Osteocyte (in vitro differentiated cells): ENCODE measurements at regions not wholly inside any gene's neighbourhood (a gene's known extent, or its start where the extent isn't known, plus 50 kb on each side); places are given as distances from the start of the nearest gene placed in this dataset.

Experiments
- DNase-seq: peaks from one replicate; pipeline ENCODE4 v3.0.0; 2021; ENCODE audit warnings: mixed read lengths; ENCODE audit not compliant: unreplicated experiment; ENCODE audit errors: extremely low spot score
- H3K27ac Mint-ChIP-seq: one replicate; pipeline ENCODE4 v1.8.0; 2021; ENCODE audit warnings: mild to moderate bottlenecking, mixed read lengths; ENCODE audit not compliant: unreplicated experiment
- H3K27me3 Mint-ChIP-seq: one replicate; pipeline ENCODE4 v1.8.0; 2021; ENCODE audit warnings: mixed read lengths; ENCODE audit not compliant: unreplicated experiment
- H3K36me3 Mint-ChIP-seq: one replicate; pipeline ENCODE4 v1.8.0; 2021; ENCODE audit warnings: mixed read lengths; ENCODE audit not compliant: unreplicated experiment
- H3K4me1 Mint-ChIP-seq: one replicate; pipeline ENCODE4 v1.8.0; 2021; ENCODE audit warnings: mixed read lengths; ENCODE audit not compliant: unreplicated experiment
- H3K4me3 Mint-ChIP-seq: one replicate; pipeline ENCODE4 v1.8.0; 2021; ENCODE audit warnings: mild to moderate bottlenecking, moderate library complexity, mixed read lengths; ENCODE audit not compliant: unreplicated experiment
- H3K9me3 Mint-ChIP-seq: one replicate; pipeline ENCODE4 v1.8.0; 2021; ENCODE audit warnings: mixed read lengths; ENCODE audit not compliant: unreplicated experiment
- TF ChIP-seq, protein P1 (sequence below): fragments of 200-600 bp; sonication (generic); IDR thresholded peaks from 2 replicates; pipeline ENCODE4 v1.5.0; 2021; ENCODE audit warnings: antibody characterized with exemption, mild to moderate bottlenecking, moderate library complexity

DNA sequence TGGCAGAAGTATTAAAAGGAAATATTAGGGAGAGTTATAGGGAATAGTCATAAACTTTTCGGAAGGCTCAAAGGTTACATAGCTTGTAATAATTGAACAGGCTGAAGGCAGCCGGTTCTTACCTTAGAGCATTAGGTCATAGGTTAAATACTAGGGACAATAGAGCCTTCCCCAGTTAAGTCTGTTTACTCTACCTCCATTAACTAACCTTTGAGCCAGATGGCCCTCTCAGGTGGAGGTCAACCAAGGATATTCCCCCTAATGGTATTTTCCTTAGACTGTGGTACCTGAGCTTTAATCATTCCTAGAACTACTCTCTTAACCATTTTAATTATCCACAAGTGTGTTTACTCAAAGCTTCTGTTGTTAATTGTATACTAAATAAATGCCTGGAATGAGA is 920.9 kb upstream of the PABPC4L start:
- peaks cover 9% of the 10 kb centered on the region for H3K4me1 Mint-ChIP-seq
- no peak overlapping the region for H3K27ac Mint-ChIP-seq
- H3K36me3 Mint-ChIP-seq: no peaks in the 10 kb centered on the region
- no peak overlapping the region for H3K4me3 Mint-ChIP-seq
- TF ChIP-seq, protein P1, sequence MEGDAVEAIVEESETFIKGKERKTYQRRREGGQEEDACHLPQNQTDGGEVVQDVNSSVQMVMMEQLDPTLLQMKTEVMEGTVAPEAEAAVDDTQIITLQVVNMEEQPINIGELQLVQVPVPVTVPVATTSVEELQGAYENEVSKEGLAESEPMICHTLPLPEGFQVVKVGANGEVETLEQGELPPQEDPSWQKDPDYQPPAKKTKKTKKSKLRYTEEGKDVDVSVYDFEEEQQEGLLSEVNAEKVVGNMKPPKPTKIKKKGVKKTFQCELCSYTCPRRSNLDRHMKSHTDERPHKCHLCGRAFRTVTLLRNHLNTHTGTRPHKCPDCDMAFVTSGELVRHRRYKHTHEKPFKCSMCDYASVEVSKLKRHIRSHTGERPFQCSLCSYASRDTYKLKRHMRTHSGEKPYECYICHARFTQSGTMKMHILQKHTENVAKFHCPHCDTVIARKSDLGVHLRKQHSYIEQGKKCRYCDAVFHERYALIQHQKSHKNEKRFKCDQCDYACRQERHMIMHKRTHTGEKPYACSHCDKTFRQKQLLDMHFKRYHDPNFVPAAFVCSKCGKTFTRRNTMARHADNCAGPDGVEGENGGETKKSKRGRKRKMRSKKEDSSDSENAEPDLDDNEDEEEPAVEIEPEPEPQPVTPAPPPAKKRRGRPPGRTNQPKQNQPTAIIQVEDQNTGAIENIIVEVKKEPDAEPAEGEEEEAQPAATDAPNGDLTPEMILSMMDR: no peak
- DNase-seq: no peak
- no peaks in the 10 kb centered on the region for H3K27me3 Mint-ChIP-seq
- H3K9me3 Mint-ChIP-seq: no peaks in the 10 kb centered on the region

DNA sequence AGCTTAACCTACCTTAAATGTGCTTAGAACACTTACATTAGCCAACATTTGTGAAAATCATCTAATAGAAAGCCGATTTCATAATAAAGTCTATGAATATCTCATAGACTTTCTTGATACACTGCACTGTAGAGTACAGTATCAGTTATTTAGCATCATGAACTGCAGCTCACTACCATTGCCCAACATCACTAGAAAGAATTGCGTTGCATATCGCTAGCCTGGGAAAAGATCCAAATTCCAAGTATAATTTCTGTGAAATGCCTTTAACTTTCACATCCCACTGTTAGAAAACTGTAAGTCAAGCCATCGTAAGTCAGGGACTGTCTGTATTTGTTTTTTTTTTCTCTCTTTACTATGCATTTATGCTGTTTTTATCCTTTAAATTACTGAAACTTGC is 918.6 kb upstream of the PABPC4L start:
- Mint-ChIP-seq H3K36me3 (no peaks in the 10 kb centered on the region), H3K9me3 (no peaks in the 10 kb centered on the region), H3K27ac (no peak overlapping the region), H3K4me1 (peaks cover 9% of the 10 kb centered on the region), H3K27me3 (no peaks in the 10 kb centered on the region), H3K4me3 (no peak overlapping the region)
- no peak for DNase-seq
- TF ChIP-seq, protein P1: no peak

DNA sequence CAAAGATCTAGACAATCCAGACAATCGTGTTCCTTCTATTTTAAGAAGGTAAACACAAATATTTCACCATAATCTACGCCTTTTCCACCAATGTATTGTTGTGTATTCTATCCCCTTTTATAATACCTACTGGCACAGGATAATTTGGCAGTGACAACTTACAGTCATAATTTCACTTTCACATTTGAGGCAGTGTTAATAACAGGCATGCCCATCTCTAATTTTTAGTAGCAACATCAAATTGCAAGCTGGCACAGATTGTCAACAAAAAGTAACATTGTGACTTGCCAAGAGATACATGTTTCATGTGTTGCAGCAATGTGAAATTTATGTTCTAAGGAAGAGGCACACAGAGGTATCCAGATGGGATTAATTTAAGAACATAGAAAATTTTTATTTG is 912.5 kb upstream of the PABPC4L start:
- TF ChIP-seq, protein P1: no peak
- Mint-ChIP-seq H3K27ac (no peak overlapping the region), H3K9me3 (peaks cover 7% of the 10 kb centered on the region), H3K27me3 (no peaks in the 10 kb centered on the region), H3K4me1 (peaks cover 3% of the 10 kb centered on the region), H3K4me3 (no peak overlapping the region), H3K36me3 (no peaks in the 10 kb centered on the region)
- DNase-seq: no peak

DNA sequence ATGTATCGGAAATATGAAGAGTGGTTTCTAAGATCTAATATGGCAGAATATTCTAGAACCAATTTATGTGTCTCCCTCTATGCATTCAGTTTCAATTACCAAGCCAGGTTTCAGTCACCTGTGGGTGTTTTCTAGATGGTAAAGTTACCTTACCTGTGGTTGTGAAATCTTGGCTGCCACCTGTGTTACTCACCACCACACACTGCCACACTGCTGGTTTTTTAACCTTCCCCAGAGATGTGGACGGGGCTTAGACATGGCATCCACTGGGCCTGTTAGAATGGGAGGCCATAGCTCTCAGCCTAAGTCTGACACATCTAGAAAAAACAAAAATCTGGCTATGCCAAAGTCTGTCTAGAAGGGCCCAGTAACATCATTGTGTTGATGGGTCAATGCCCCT is 896.5 kb upstream of the PABPC4L start:
- Mint-ChIP-seq H3K27ac (no peak overlapping the region), H3K9me3 (no peaks in the 10 kb centered on the region), H3K4me1 (no peaks in the 10 kb centered on the region), H3K4me3 (no peak overlapping the region), H3K27me3 (no peaks in the 10 kb centered on the region), H3K36me3 (no peaks in the 10 kb centered on the region)
- TF ChIP-seq, protein P1: no peak
- no peak for DNase-seq

DNA sequence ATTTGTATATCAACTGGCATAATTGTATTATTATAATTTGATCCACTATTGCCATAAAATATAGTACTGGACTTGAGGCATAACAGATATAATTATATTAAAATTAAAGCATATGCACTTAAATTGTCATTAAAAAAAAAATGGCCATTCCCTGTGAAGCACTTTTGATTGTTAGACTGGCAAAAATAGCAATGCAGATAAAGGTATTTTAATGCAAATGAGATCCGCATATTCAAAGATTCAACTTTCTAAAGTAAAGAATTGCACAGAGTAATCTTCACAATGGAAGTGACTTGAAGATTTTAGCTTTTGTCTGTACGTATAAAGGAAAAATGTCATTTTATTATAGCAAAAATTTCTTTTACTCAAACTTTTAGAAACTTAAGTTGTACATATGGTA is 871.8 kb upstream of the PABPC4L start:
- H3K36me3 Mint-ChIP-seq: no peaks in the 10 kb centered on the region
- H3K9me3 Mint-ChIP-seq: peaks cover 15% of the 10 kb centered on the region
- H3K27me3 Mint-ChIP-seq: no peaks in the 10 kb centered on the region
- no peak overlapping the region for H3K27ac Mint-ChIP-seq
- TF ChIP-seq, protein P1: no peak
- H3K4me1 Mint-ChIP-seq: no peaks in the 10 kb centered on the region
- no peak overlapping the region for H3K4me3 Mint-ChIP-seq
- no peak for DNase-seq
